ENCODE measurements at regions not wholly inside any gene's neighbourhood (a gene's known extent, or its start where the extent isn't known, plus 50 kb on each side); places are given as distances from the start of the nearest gene placed in this dataset.

- Mint-ChIP-seq H3K4me3 (ENCODE audit: unreplicated experiment) (no peak overlapping the region), H3K9me3 (ENCODE audit: unreplicated experiment) (no peaks in the 10 kb centered on the region), H3K27ac (ENCODE audit: unreplicated experiment) (no peak overlapping the region), H3K36me3 (ENCODE audit: low read depth, unreplicated experiment) (no peaks in the 10 kb centered on the region), H3K27me3 (ENCODE audit: unreplicated experiment) (no peaks in the 10 kb centered on the region), H3K4me1 (ENCODE audit: unreplicated experiment) (no peaks in the 10 kb centered on the region)
- no peak for TF ChIP-seq CTCF (IDR thresholded peaks at IDR 0.05; ENCODE audit: unreplicated experiment)
- no peak for DNase-seq (ENCODE audit: low spot score)
Measured at GRCh38 chr4:155592938-155593297, 73.7 kb upstream of the GUCY1A1 start.

GRCh38 chr4:155592179-155592937, 74.3 kb upstream of the GUCY1A1 start:
- Mint-ChIP-seq H3K4me1 (ENCODE audit: unreplicated experiment) (no peaks in the 10 kb centered on the region), H3K27ac (ENCODE audit: unreplicated experiment) (no peak overlapping the region), H3K36me3 (ENCODE audit: low read depth, unreplicated experiment) (no peaks in the 10 kb centered on the region), H3K9me3 (ENCODE audit: unreplicated experiment) (no peaks in the 10 kb centered on the region), H3K27me3 (ENCODE audit: unreplicated experiment) (no peaks in the 10 kb centered on the region), H3K4me3 (ENCODE audit: unreplicated experiment) (no peak overlapping the region)
- DNase-seq (ENCODE audit: low spot score) = no peak
- no peak for TF ChIP-seq CTCF (IDR thresholded peaks at IDR 0.05; ENCODE audit: unreplicated experiment)

- no peak overlapping the region for H3K27ac Mint-ChIP-seq (ENCODE audit: unreplicated experiment)
Measured at GRCh38 chr4:155591738-155592143, 74.9 kb upstream of the GUCY1A1 start.

GRCh38 chr4:155590796-155591585, 75.7 kb upstream of the GUCY1A1 start:
- Mint-ChIP-seq H3K36me3 (ENCODE audit: low read depth, unreplicated experiment) (no peaks in the 10 kb centered on the region), H3K9me3 (ENCODE audit: unreplicated experiment) (no peaks in the 10 kb centered on the region), H3K27me3 (ENCODE audit: unreplicated experiment) (no peaks in the 10 kb centered on the region), H3K4me3 (ENCODE audit: unreplicated experiment) (no peak overlapping the region), H3K4me1 (ENCODE audit: unreplicated experiment) (no peaks in the 10 kb centered on the region), H3K27ac (ENCODE audit: unreplicated experiment) (no peak overlapping the region)
- no peak for DNase-seq (ENCODE audit: low spot score)
- no peak for TF ChIP-seq CTCF (IDR thresholded peaks at IDR 0.05; ENCODE audit: unreplicated experiment)

More at GRCh38 chr4:155591738-155592143, 74.9 kb upstream of the GUCY1A1 start:
- no peaks in the 10 kb centered on the region for H3K36me3 Mint-ChIP-seq (ENCODE audit: low read depth, unreplicated experiment)
- DNase-seq (ENCODE audit: low spot score) = no peak
- H3K4me3 Mint-ChIP-seq (ENCODE audit: unreplicated experiment) = no peak overlapping the region
- H3K9me3 Mint-ChIP-seq (ENCODE audit: unreplicated experiment) = no peaks in the 10 kb centered on the region
- no peak for TF ChIP-seq CTCF (IDR thresholded peaks at IDR 0.05; ENCODE audit: unreplicated experiment)
- no peaks in the 10 kb centered on the region for H3K27me3 Mint-ChIP-seq (ENCODE audit: unreplicated experiment)
- H3K4me1 Mint-ChIP-seq (ENCODE audit: unreplicated experiment) = no peaks in the 10 kb centered on the region

- no peak for TF ChIP-seq CTCF (IDR thresholded peaks at IDR 0.05; ENCODE audit: unreplicated experiment)
- DNase-seq (ENCODE audit: low spot score) = no peak
- no peak overlapping the region for H3K4me3 Mint-ChIP-seq (ENCODE audit: unreplicated experiment)
- no peaks in the 10 kb centered on the region for H3K4me1 Mint-ChIP-seq (ENCODE audit: unreplicated experiment)
- H3K36me3 Mint-ChIP-seq (ENCODE audit: low read depth, unreplicated experiment) = no peaks in the 10 kb centered on the region
- H3K9me3 Mint-ChIP-seq (ENCODE audit: unreplicated experiment) = no peaks in the 10 kb centered on the region
- no peaks in the 10 kb centered on the region for H3K27me3 Mint-ChIP-seq (ENCODE audit: unreplicated experiment)
- H3K27ac Mint-ChIP-seq (ENCODE audit: unreplicated experiment) = no peak overlapping the region
Measured at GRCh38 chr4:155588437-155588836, 78.2 kb upstream of the GUCY1A1 start.
